Body of pancreas (tissue), 4 donors: ENCODE measurements at regions not wholly inside any gene's neighbourhood (a gene's known extent, or its start where the extent isn't known, plus 50 kb on each side); places are given as distances from the start of the nearest gene placed in this dataset.
A peak's percentile ranks its signal among the peaks of the same experiment; 100 is the strongest.

ENCODE experiments used
- POLR2A ChIP-seq, 3 donors: fragments of 450-650 bp; IDR thresholded peaks; one replicate each; pipeline ENCODE4 v1.6.1; 2016; ENCODE audit warnings: antibody characterized with exemption in 3 of 3, mild to moderate bottlenecking in 2 of 3
- TF ChIP-seq, protein P1 (sequence below), 7 experiments: fragments of 450-650 bp in 4 of 7; fragments of 200-600 bp in 3 of 7; sonication (generic) in 3 of 7; IDR thresholded peaks; one replicate each; pipeline ENCODE4 v1.5.1; 2016 to 2019; ENCODE audit warnings: antibody characterized with exemption in 7 of 7

DNA sequence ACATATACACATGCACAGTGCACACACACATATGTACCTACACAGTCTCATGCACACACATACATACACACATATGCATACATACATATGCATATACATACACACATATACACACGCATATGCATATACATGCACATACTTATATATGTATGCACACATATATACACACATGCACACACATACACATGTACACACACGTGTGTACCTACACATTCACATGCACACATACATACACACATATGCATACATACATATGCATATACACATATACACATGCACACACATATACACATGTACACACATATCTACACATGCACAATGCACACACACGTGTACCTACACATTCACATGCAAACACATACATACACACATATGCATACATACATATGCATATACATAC, 100.3 kb upstream of the TWIST2 start:
- TF ChIP-seq, protein P1, sequence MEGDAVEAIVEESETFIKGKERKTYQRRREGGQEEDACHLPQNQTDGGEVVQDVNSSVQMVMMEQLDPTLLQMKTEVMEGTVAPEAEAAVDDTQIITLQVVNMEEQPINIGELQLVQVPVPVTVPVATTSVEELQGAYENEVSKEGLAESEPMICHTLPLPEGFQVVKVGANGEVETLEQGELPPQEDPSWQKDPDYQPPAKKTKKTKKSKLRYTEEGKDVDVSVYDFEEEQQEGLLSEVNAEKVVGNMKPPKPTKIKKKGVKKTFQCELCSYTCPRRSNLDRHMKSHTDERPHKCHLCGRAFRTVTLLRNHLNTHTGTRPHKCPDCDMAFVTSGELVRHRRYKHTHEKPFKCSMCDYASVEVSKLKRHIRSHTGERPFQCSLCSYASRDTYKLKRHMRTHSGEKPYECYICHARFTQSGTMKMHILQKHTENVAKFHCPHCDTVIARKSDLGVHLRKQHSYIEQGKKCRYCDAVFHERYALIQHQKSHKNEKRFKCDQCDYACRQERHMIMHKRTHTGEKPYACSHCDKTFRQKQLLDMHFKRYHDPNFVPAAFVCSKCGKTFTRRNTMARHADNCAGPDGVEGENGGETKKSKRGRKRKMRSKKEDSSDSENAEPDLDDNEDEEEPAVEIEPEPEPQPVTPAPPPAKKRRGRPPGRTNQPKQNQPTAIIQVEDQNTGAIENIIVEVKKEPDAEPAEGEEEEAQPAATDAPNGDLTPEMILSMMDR (IDR thresholded peaks at IDR 0.05), result peak in 1 of 7 experiments; percentile 4
- no peak for TF ChIP-seq POLR2A (IDR thresholded peaks at IDR 0.05)
